Smooth muscle cell (in vitro differentiated cells): ENCODE measurements at regions not wholly inside any gene's neighbourhood (a gene's known extent, or its start where the extent isn't known, plus 50 kb on each side); places are given as distances from the start of the nearest gene placed in this dataset.

Experiments
- DNase-seq: peaks from one replicate; lab custom pipeline; 2025; ENCODE audit not compliant: unreplicated experiment; lab: John Stamatoyannopoulos, UW
- H2AFZ ChIP-seq: fragments of 200-600 bp; sonication (generic); 2 replicates; pipeline ENCODE4 v1.6.0; 2016; ENCODE audit warnings: antibody characterized with exemption, low read depth, mild to moderate bottlenecking
- H3F3A ChIP-seq: fragments of 200-600 bp; sonication (generic); 2 replicates; pipeline ENCODE4 v1.6.0; 2017; ENCODE audit warnings: antibody characterized with exemption, low read depth
- H3K27ac ChIP-seq: fragments of 200-600 bp; sonication (generic); 2 replicates; pipeline ENCODE4 v1.5.1; 2016; ENCODE audit warnings: low read depth, mild to moderate bottlenecking
- H3K27me3 ChIP-seq: fragments of 200-600 bp; sonication (generic); 2 replicates; pipeline ENCODE4 v1.6.1; 2016; ENCODE audit warnings: low read depth, mild to moderate bottlenecking
- H3K36me3 ChIP-seq: fragments of 200-600 bp; sonication (generic); 2 replicates; pipeline ENCODE4 v1.5.1; 2016; ENCODE audit warnings: low read depth
- H3K4me1 ChIP-seq: fragments of 200-600 bp; sonication (generic); 2 replicates; pipeline ENCODE4 v1.5.1; 2016; ENCODE audit warnings: low read depth
- H3K4me2 ChIP-seq: fragments of 200-600 bp; sonication (generic); 2 replicates; pipeline ENCODE4 v1.6.0; 2016; ENCODE audit warnings: mild to moderate bottlenecking
- H3K4me3 ChIP-seq: fragments of 200-600 bp; sonication (generic); 2 replicates; pipeline ENCODE4 v1.5.1; 2016; ENCODE audit warnings: mild to moderate bottlenecking
- H3K79me2 ChIP-seq: fragments of 200-600 bp; sonication (generic); 2 replicates; pipeline ENCODE4 v1.6.0; 2016; ENCODE audit warnings: low read depth, mild to moderate bottlenecking
- H3K9ac ChIP-seq: fragments of 200-600 bp; sonication (generic); 2 replicates; pipeline ENCODE4 v1.6.0; 2016; ENCODE audit warnings: low read depth
- H3K9me3 ChIP-seq: fragments of 200-600 bp; sonication (generic); replicated peaks from 2 replicates; pipeline ENCODE4 v1.5.1; 2016; ENCODE audit warnings: low read depth
- H4K20me1 ChIP-seq: fragments of 200-600 bp; sonication (generic); 2 replicates; pipeline ENCODE4 v1.6.0; 2016; ENCODE audit warnings: low read depth
- CTCF ChIP-seq: fragments of 200-600 bp; sonication (generic); IDR thresholded peaks from 2 replicates; pipeline ENCODE4 v1.5.1; 2017; ENCODE audit warnings: borderline replicate concordance, mild to moderate bottlenecking, antibody characterized with exemption; ENCODE audit not compliant: insufficient read depth, poor library complexity, severe bottlenecking
- WGBS: methylation state at CpG from one replicate; pipeline ENCODE4 v1.1.7; 2016; ENCODE audit warnings: low lambda C conversion rate; 5-methylcytosine and 5-hydroxymethylcytosine counted together

GRCh38 chr12:126191031-126191891 is 1126.0 kb downstream of the AACS start:
- Histone ChIP-seq H3K4me2 (peak overlapping the region; percentile 76), H3K79me2 (no peaks in the 10 kb centered on the region), H3K36me3 (no peaks in the 10 kb centered on the region), H2AFZ (peak overlapping the region; percentile 21), H4K20me1 (no peaks in the 10 kb centered on the region), H3K4me3 (peak overlapping the region; percentile 23), H3K9ac (no peak overlapping the region), H3F3A (no peaks in the 10 kb centered on the region), H3K27me3 (peaks cover 49% of the 10 kb centered on the region), H3K4me1 (no peaks in the 10 kb centered on the region), H3K27ac (no peak overlapping the region), H3K9me3 (no peaks in the 10 kb centered on the region)
- no peak for TF ChIP-seq CTCF
- 7% methylated on average over 58 of the region's 62 CpGs for WGBS
- no peak for DNase-seq

GRCh38 chr12:126191949-126192348 is 1126.7 kb downstream of the AACS start:
- Histone ChIP-seq H3K79me2 (no peaks in the 10 kb centered on the region), H3K9me3 (no peaks in the 10 kb centered on the region), H4K20me1 (no peaks in the 10 kb centered on the region), H3K36me3 (no peaks in the 10 kb centered on the region), H3K4me2 (no peak overlapping the region), H3K4me3 (no peak overlapping the region), H3K27me3 (peaks cover 49% of the 10 kb centered on the region), H3K27ac (no peak overlapping the region), H3K9ac (no peak overlapping the region), H3F3A (no peaks in the 10 kb centered on the region), H2AFZ (no peak overlapping the region), H3K4me1 (no peaks in the 10 kb centered on the region)
- TF ChIP-seq CTCF: no peak
- DNase-seq: no peak
- 80% methylated on average over 13 of the region's 13 CpGs for WGBS

DNA sequence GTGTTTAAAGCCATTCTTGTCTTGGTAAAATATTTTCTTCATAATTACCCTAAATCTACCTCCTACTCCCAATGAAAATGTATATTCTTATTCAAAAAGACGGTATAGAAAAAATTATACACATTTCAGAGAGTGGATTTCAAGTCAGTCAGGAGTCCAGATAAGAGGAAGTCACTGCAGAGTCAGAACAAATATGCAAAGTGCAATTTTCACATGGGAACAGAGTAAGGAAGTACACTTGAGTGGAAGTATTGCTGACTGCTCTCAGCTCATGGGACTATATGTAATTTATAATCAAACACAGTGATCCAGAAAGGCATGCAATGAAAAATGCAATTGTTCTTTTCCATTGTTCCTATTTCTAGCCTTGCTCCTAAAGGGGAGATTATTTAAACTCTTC is 1128.0 kb downstream of the AACS start:
- no peak overlapping the region for H3K9ac ChIP-seq

More for the DNA sequence above, 1128.0 kb downstream of the AACS start:
- TF ChIP-seq CTCF: no peak
- no peaks in the 10 kb centered on the region for H3K9me3 ChIP-seq
- no peak for DNase-seq
- H3K27me3 ChIP-seq: peaks cover 49% of the 10 kb centered on the region
- no peaks in the 10 kb centered on the region for H3F3A ChIP-seq
- H3K4me1 ChIP-seq: no peaks in the 10 kb centered on the region
- H4K20me1 ChIP-seq: no peaks in the 10 kb centered on the region
- no peak overlapping the region for H2AFZ ChIP-seq
- no peaks in the 10 kb centered on the region for H3K36me3 ChIP-seq
- H3K4me3 ChIP-seq: no peak overlapping the region
- no peaks in the 10 kb centered on the region for H3K79me2 ChIP-seq
- H3K27ac ChIP-seq: no peak overlapping the region
- 95% methylated on average over 1 of the region's 1 CpG for WGBS
- no peak overlapping the region for H3K4me2 ChIP-seq
